ENCODE measurements at regions not wholly inside any gene's neighbourhood (a gene's known extent, or its start where the extent isn't known, plus 50 kb on each side); places are given as distances from the start of the nearest gene placed in this dataset.
A peak's percentile ranks its signal among the peaks of the same experiment; 100 is the strongest.

GRCh38 chr4:178970433-178971140, 1528.3 kb upstream of the AGA start:
- no peak for DNase-seq (ENCODE audit: extremely low spot score, unreplicated experiment)
- no peaks in the 10 kb centered on the region for H3K27me3 Mint-ChIP-seq (ENCODE audit: unreplicated experiment)
- no peak for TF ChIP-seq CTCF (IDR thresholded peaks at IDR 0.05)
- no peak overlapping the region for H3K27ac Mint-ChIP-seq (ENCODE audit: unreplicated experiment)
- no peak overlapping the region for H3K4me3 Mint-ChIP-seq (ENCODE audit: unreplicated experiment)
- no peaks in the 10 kb centered on the region for H3K4me1 Mint-ChIP-seq (ENCODE audit: unreplicated experiment)
- H3K36me3 Mint-ChIP-seq (ENCODE audit: unreplicated experiment), result no peaks in the 10 kb centered on the region
- H3K9me3 Mint-ChIP-seq (ENCODE audit: unreplicated experiment), result peaks cover 15% of the 10 kb centered on the region

- Mint-ChIP-seq H3K4me3 (ENCODE audit: unreplicated experiment) (no peak overlapping the region), H3K27me3 (ENCODE audit: unreplicated experiment) (no peaks in the 10 kb centered on the region), H3K4me1 (ENCODE audit: unreplicated experiment) (no peaks in the 10 kb centered on the region), H3K9me3 (ENCODE audit: unreplicated experiment) (no peaks in the 10 kb centered on the region), H3K36me3 (ENCODE audit: unreplicated experiment) (no peaks in the 10 kb centered on the region), H3K27ac (ENCODE audit: unreplicated experiment) (no peak overlapping the region)
- no peak for TF ChIP-seq CTCF (IDR thresholded peaks at IDR 0.05)
- DNase-seq (ENCODE audit: extremely low spot score, unreplicated experiment), result no peak
These were observed 1534.6 kb upstream of the AGA start for GRCh38 chr4:178976861-178977260.

GRCh38 chr4:178993306-178993705, 1551.1 kb upstream of the AGA start:
- H3K27ac Mint-ChIP-seq (ENCODE audit: unreplicated experiment), result no peak overlapping the region
- no peak overlapping the region for H3K4me3 Mint-ChIP-seq (ENCODE audit: unreplicated experiment)
- DNase-seq (ENCODE audit: extremely low spot score, unreplicated experiment), result no peak
- TF ChIP-seq CTCF (IDR thresholded peaks at IDR 0.05), result no peak
- no peaks in the 10 kb centered on the region for H3K36me3 Mint-ChIP-seq (ENCODE audit: unreplicated experiment)
- no peaks in the 10 kb centered on the region for H3K27me3 Mint-ChIP-seq (ENCODE audit: unreplicated experiment)
- H3K9me3 Mint-ChIP-seq (ENCODE audit: unreplicated experiment), result peaks cover 17% of the 10 kb centered on the region
- H3K4me1 Mint-ChIP-seq (ENCODE audit: unreplicated experiment), result no peaks in the 10 kb centered on the region

- Mint-ChIP-seq H3K36me3 (ENCODE audit: unreplicated experiment) (no peaks in the 10 kb centered on the region), H3K9me3 (ENCODE audit: unreplicated experiment) (peaks cover 9% of the 10 kb centered on the region), H3K4me1 (ENCODE audit: unreplicated experiment) (no peaks in the 10 kb centered on the region), H3K4me3 (ENCODE audit: unreplicated experiment) (no peak overlapping the region), H3K27ac (ENCODE audit: unreplicated experiment) (no peak overlapping the region), H3K27me3 (ENCODE audit: unreplicated experiment) (peaks cover 4% of the 10 kb centered on the region)
- no peak for DNase-seq (ENCODE audit: extremely low spot score, unreplicated experiment)
- no peak for TF ChIP-seq CTCF (IDR thresholded peaks at IDR 0.05)
These were observed 1559.7 kb upstream of the AGA start for GRCh38 chr4:179001918-179002317.

- peaks cover 2% of the 10 kb centered on the region for H3K9me3 Mint-ChIP-seq (ENCODE audit: unreplicated experiment)
- no peak for DNase-seq (ENCODE audit: extremely low spot score, unreplicated experiment)
- H3K4me3 Mint-ChIP-seq (ENCODE audit: unreplicated experiment), result no peak overlapping the region
- TF ChIP-seq CTCF (IDR thresholded peaks at IDR 0.05), result peak; percentile 6
- H3K27me3 Mint-ChIP-seq (ENCODE audit: unreplicated experiment), result peaks cover 6% of the 10 kb centered on the region
- no peak overlapping the region for H3K27ac Mint-ChIP-seq (ENCODE audit: unreplicated experiment)
- no peaks in the 10 kb centered on the region for H3K4me1 Mint-ChIP-seq (ENCODE audit: unreplicated experiment)
- no peaks in the 10 kb centered on the region for H3K36me3 Mint-ChIP-seq (ENCODE audit: unreplicated experiment)
These were observed 1565.5 kb upstream of the AGA start for GRCh38 chr4:179007755-179008154.

All from osteocyte (in vitro differentiated cells).